Activated T-cell treated with anti-CD3 and anti-CD28 coated beads, Interleukin-2, amount 50 U/mL, for 72 hours (primary cell): ENCODE measurements at regions not wholly inside any gene's neighbourhood (a gene's known extent, or its start where the extent isn't known, plus 50 kb on each side); places are given as distances from the start of the nearest gene placed in this dataset.
"Not testable (repeated sequence)": the region's sequence is repeated elsewhere in the genome, so short reads cannot be mapped to it uniquely, and the experiment has no call there.

Source experiments
- ATAC-seq, 2 donors: fragments of 150-1000 bp; cut with Tn5 transposase; replicated peaks in 1 of 2; 2 replicates each; pipeline ENCODE4 v1.10.0; 2021; ENCODE audit warnings: moderate library complexity in 2 of 2, mild to moderate bottlenecking in 1 of 2
- DNase-seq, 2 donors: peaks; one replicate each; pipeline ENCODE4 v3.0.0; 2021 to 2022; ENCODE audit warnings: mixed read lengths in 1 of 2
- H3K27ac Mint-ChIP-seq: one replicate; pipeline ENCODE4 v1.8.0; 2022; ENCODE audit warnings: mild to moderate bottlenecking, moderate library complexity, mixed read lengths
- H3K27me3 Mint-ChIP-seq: one replicate; pipeline ENCODE4 v1.8.0; 2022; ENCODE audit warnings: low read depth, mixed read lengths
- H3K36me3 Mint-ChIP-seq, 2 donors: one replicate each; pipeline ENCODE4 v1.8.0; 2022; ENCODE audit warnings: mixed read lengths in 2 of 2, mild to moderate bottlenecking in 1 of 2; ENCODE audit not compliant: insufficient read depth in 2 of 2
- H3K4me1 Mint-ChIP-seq: one replicate; pipeline ENCODE4 v1.8.0; 2022; ENCODE audit warnings: low read depth, mixed read lengths
- H3K4me3 Mint-ChIP-seq, 2 donors: one replicate each; pipeline ENCODE4 v1.8.0; 2022; ENCODE audit warnings: mild to moderate bottlenecking in 2 of 2, mixed read lengths in 2 of 2, moderate library complexity in 2 of 2
- H3K9me3 Mint-ChIP-seq, 2 donors: one replicate each; pipeline ENCODE4 v1.8.0; 2022; ENCODE audit warnings: mixed read lengths in 2 of 2

DNA sequence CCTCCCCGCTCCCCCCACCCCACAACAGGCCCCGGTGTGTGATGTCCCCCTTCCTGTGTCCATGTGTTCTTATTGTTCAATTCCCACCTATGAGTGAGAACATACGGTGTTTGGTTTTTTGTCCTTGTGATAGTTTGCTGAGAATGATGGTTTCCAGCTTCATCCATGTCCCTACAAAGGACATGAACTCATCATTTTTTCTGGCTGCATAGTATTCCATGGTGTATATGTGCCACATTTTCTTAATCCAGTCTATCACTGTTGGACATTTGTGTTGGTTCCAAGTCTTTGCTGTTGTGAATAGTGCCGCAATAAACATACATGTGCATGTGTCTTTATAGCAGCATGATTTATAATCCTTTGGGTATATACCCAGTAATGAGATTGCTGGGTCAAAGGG is 104.3 kb downstream of the MTPN start:
- not testable (repeated sequence) for H3K9me3 Mint-ChIP-seq, DNase-seq, H3K4me3 Mint-ChIP-seq, H3K36me3 Mint-ChIP-seq, ATAC-seq, H3K27me3 Mint-ChIP-seq, H3K4me1 Mint-ChIP-seq, H3K27ac Mint-ChIP-seq

DNA sequence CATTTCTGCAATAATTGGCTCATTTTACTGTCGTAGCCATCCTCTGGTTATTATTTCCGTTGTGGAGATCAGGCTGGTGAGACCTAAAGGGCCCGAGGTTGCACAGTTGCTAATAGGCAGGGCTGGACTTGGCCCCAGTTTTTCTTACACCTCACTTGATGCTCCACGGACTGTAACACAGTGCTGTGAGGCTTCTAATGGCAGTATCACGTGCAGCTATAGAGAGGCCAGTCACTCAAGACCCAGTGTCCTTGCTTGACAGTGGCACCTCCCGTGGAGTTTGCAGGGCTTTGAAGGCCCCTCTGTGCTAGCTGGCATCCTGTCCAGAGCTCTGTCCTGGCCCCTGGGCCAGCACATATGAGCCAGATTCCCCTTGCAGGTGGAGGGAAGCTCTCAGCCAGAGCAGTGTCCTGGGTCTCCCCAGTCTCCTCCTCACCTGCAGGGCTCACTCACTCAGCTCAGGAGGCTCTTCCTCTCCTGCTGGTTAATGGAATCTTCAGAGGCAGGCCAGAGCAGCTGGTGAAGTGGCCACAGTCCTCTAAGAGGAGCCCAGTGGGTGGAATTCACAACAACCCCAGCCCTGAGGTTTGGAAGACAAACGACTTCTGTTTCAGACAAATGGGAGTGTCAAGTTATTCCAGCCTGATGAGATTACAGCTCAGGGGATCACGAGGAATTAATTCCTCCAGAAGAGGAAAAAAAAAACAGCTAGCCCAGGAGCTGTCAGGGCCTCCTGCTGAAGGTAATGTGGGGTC is 114.2 kb upstream of the FAM180A start:
- Mint-ChIP-seq H3K4me3 (no peak overlapping the region), H3K9me3 (peaks cover 1 to 2% of the 10 kb centered on the region in 2 donors), H3K36me3 (no peaks in the 10 kb centered on the region), H3K27me3 (no peaks in the 10 kb centered on the region), H3K4me1 (no peaks in the 10 kb centered on the region), H3K27ac (no peak overlapping the region)
- no peak for ATAC-seq
- DNase-seq, result no peak

DNA sequence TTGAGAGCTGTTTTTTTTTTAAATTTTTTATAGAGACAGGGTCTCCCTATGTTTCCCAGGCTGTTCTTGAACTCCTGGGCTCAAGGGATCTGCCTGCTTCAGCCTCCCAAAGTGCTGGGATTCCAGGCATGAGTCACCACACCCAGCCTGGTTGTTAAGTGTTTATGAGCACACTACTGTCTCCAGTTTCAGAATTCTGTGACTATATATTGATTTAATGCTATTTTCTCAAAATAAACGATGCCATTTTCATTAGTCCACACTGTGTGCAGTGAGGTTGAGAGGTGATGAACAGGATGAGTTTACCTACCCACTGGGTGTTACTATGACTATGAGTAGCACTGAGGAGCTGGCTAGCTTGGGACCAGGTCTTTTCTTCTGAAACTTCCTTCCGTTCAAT is 110.9 kb upstream of the FAM180A start:
- Mint-ChIP-seq H3K27ac (no peak overlapping the region), H3K27me3 (no peaks in the 10 kb centered on the region), H3K9me3 (peaks cover 1 to 2% of the 10 kb centered on the region in 2 donors), H3K4me1 (no peaks in the 10 kb centered on the region), H3K36me3 (no peaks in the 10 kb centered on the region), H3K4me3 (no peak overlapping the region)
- ATAC-seq (no peak), DNase-seq (no peak)

DNA sequence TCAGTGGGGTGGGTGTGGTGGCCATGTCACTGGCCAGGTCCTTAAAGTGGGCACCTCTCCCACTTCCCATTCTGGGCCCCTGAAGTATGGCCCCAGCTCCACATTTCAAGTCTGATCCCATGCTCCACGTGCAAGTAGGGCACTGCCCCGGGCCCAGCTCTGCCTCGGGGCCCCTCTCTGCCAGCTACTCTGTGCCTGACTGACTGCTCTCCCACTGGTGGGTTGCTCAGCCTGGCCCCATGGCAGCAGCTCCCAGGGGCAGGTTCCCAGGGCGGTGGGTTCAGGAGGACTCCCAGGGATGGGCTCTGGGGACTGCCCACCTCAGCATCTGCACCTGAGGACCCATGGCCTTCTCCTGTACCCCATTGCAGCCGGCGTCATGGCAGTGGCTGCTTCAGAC is 110.2 kb upstream of the FAM180A start:
- Mint-ChIP-seq H3K4me1 (no peaks in the 10 kb centered on the region), H3K9me3 (peaks cover 1 to 2% of the 10 kb centered on the region in 2 donors), H3K4me3 (no peak overlapping the region), H3K27ac (no peak overlapping the region), H3K36me3 (no peaks in the 10 kb centered on the region), H3K27me3 (no peaks in the 10 kb centered on the region)
- no peak for ATAC-seq
- DNase-seq, result no peak

DNA sequence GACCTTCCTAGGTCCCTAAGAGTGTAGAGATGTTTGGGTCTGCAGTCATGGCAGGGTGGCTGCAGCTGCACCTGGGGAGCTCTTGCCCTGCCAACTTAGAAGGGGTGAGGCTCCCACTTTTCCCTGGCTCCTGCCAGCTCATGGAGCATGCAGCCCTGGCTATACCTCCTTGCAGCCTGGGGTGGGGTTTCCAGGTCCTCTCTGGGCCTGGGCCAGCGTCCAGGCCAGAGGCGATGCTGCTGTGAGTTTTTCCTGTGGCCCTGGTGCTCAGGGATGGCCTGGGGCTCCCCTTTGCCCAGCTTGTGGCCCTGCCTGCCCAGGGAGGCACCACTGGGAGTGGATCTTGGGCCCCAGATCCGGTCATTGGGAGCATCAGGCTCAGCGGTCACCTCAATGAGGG is 109.8 kb upstream of the FAM180A start:
- no peak for ATAC-seq
- no peaks in the 10 kb centered on the region for H3K36me3 Mint-ChIP-seq
- peaks cover 1 to 2% of the 10 kb centered on the region in 2 donors for H3K9me3 Mint-ChIP-seq
- DNase-seq, result no peak
- no peak overlapping the region for H3K27ac Mint-ChIP-seq
- H3K4me1 Mint-ChIP-seq, result no peaks in the 10 kb centered on the region
- no peak overlapping the region for H3K4me3 Mint-ChIP-seq
- no peaks in the 10 kb centered on the region for H3K27me3 Mint-ChIP-seq

DNA sequence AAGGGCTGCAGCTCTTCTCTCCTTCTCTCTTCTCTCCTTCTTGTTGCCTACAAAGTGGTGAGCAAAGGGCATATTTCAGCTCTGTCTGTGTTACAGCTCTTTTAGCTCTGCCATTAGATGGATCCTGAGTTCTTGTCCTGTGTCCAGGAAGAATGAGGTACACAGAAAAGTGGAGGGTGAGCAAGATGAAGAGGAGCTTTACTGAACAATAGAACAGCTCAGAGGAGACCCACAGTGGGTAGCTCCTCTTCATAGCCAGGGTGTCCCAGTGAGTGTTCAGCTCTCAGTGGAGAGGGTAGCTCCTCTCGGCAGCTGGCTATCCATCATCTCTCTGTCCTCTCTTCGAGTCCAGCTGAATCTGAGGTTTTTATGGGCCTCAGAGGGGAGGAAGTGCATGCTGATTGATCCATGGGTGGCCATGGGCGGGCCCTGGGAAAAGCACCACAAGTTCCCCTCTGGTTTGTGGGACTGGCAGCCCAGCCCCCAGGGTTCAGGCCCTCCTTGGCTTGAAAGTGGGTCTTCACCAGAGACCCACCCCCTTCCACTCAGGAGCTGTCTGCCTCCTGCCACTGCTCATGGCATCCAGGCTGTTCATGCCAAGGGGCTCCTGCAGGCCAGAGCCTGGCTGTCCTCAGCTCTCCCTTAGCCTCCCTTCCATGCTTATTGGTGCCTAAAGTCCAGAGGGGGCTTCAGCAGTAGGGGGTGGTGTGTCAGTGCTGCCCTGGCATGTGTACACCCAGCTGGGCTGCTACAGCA is 109.1 kb upstream of the FAM180A start:
- H3K36me3 Mint-ChIP-seq, result no peaks in the 10 kb centered on the region
- no peak overlapping the region for H3K27ac Mint-ChIP-seq
- no peaks in the 10 kb centered on the region for H3K4me1 Mint-ChIP-seq
- ATAC-seq (no peak), DNase-seq (no peak)
- H3K4me3 Mint-ChIP-seq, result no peak overlapping the region
- peaks cover 1 to 2% of the 10 kb centered on the region in 2 donors for H3K9me3 Mint-ChIP-seq
- peaks cover under 1% of the 10 kb centered on the region for H3K27me3 Mint-ChIP-seq

DNA sequence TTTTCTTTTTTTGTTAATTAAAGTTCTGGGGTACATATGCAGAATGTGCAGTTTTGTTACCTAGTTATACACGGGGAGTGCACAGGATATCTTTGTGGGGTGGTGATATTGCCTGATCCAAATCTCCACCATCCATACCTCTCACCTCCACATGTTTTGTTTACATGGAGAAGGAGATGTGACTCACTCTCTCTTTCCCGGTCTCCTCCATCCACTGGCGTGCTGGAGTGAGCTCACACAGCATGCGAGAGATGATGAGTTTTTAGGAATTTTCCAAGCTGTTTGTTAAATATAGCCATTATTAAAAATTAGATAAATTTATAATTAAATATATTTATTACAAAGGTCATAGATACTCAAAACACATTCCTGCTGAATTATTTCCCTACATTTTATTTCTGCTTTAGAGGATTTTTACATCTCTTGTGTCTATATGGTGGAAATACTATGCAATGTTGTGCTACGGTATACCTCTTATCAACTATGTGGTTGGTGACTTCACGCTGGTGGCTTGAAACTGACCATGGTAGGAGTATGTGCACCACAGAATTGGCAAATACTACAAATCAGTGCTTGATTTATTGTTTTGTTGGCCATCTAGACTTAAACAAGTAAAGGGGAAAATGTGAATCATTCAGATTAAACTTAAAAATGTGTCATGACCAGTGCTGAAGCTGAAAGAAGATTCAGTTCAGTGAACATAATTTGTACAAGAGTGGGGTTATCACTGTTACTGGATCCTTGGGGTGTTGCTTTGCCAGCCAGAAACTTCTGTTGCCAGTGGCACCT is 107.9 kb upstream of the FAM180A start:
- Mint-ChIP-seq H3K27ac (no peak overlapping the region), H3K9me3 (peaks cover 1 to 2% of the 10 kb centered on the region in 2 donors), H3K36me3 (no peaks in the 10 kb centered on the region), H3K4me3 (no peak overlapping the region), H3K4me1 (no peaks in the 10 kb centered on the region), H3K27me3 (peaks cover 6% of the 10 kb centered on the region)
- DNase-seq, result no peak
- no peak for ATAC-seq

DNA sequence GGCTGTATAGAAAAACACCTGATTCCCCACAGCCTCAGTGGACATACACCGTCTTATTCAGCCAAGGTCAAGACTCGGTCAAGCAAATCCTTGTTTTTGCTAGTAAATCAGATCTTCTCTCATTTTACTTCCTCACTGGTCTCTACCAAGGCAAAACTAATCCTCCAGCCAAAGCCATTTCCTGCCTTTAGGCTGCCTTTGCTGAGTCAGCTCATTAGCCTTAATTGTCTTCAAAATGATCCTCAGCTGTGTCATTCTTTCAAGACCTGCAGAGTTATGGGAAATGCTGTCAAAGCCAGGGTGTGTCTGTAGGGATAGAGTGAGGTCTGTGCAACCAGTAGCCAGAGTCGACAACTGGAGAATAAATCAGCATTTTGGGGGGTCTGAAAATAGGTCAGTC is 107.2 kb upstream of the FAM180A start:
- Mint-ChIP-seq H3K4me3 (no peak overlapping the region), H3K9me3 (peaks cover 0 to 2% of the 10 kb centered on the region in 2 donors), H3K4me1 (no peaks in the 10 kb centered on the region), H3K27ac (no peak overlapping the region), H3K36me3 (no peaks in the 10 kb centered on the region), H3K27me3 (peaks cover 6% of the 10 kb centered on the region)
- ATAC-seq (no peak), DNase-seq (no peak)

DNA sequence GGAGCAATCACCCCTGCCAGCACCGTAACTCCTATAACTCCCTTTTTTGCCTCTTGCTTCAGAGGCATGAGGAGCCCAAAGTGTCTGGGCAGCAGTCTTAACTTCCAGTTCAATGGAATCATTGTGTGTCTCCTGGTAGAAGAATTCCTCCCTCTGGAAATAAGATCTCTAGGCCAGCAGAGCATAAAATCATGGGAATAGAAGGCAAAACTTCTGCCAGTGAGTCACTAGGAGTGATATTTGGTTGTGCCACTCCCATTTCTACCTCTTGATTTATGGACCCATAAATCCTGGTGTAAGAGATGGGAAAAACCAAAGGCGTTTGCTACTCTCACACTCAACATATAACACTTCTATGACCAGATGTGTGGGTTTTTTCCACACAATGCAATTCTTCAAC is 104.9 kb upstream of the FAM180A start:
- no peaks in the 10 kb centered on the region for H3K9me3 Mint-ChIP-seq
- H3K4me3 Mint-ChIP-seq, result no peak overlapping the region
- H3K27me3 Mint-ChIP-seq, result peaks cover 6% of the 10 kb centered on the region
- no peak for DNase-seq
- no peaks in the 10 kb centered on the region for H3K36me3 Mint-ChIP-seq
- H3K4me1 Mint-ChIP-seq, result no peaks in the 10 kb centered on the region
- ATAC-seq, result no peak
- H3K27ac Mint-ChIP-seq, result no peak overlapping the region

DNA sequence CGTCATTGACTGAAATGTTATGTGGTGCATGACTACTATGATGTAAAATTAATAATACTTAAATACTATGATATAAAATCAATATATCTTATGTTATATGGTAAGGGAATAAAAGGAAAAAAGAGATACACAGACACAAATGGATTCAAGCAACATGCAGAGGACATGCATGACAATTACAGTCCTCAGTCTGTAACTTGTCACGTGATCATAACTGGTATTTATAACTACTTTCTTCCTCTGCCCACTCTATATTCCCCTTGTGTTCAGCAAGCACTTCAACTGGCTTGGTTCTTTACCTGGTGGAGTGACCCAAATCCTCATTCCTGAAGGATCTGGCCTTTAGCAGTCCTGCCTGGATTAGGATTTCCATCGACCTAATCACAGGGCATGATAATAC is 104.4 kb upstream of the FAM180A start:
- ATAC-seq, result no peak
- Mint-ChIP-seq H3K9me3 (no peaks in the 10 kb centered on the region), H3K4me1 (no peaks in the 10 kb centered on the region), H3K27ac (no peak overlapping the region), H3K4me3 (no peak overlapping the region), H3K27me3 (peaks cover 6% of the 10 kb centered on the region), H3K36me3 (no peaks in the 10 kb centered on the region)
- no peak for DNase-seq

DNA sequence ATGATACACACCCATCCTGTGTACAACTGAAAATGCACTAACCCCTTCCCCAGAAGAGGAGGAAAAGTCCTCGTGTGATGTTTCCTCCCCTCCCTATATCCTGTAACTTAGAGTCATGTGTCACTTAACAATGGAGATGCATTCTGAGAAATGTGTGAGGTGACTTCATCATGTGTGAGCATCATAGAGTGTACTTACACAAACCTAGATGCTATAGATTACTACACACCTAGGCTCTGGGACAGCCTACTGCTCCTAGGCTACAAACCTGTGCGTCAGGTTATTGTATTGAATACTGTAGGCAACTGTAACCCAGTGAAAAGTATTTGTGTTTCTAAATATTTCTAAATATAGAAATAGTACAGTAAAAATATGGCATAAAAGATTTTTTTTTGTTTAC is 98.6 kb upstream of the FAM180A start:
- Mint-ChIP-seq H3K9me3 (no peaks in the 10 kb centered on the region), H3K27ac (no peak overlapping the region), H3K27me3 (peaks cover 2% of the 10 kb centered on the region), H3K4me1 (peaks cover 9% of the 10 kb centered on the region), H3K4me3 (no peak overlapping the region), H3K36me3 (no peaks in the 10 kb centered on the region)
- no peak for DNase-seq
- peak; percentile 10 to 44 for ATAC-seq

DNA sequence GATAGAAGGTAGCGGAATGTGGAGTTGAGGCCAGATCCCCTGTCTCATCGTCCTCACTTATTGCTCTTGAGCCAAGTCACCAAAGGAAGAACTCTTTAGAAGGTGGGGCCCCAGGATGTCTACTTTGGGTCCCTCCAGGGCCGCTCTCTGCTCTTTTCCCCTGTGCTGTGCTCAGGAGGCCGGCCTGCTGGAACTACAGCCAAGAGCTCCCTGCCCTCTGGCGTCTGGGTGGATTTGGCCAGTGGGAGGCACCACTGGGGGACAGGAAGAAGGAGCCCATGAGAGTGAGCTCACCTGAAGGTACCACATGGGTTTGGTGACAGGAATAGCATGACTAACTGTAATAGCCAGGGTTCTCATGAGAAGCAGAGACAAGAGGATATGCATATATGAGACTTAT is 97.7 kb upstream of the FAM180A start:
- H3K4me1 Mint-ChIP-seq, result peaks cover 9% of the 10 kb centered on the region
- H3K9me3 Mint-ChIP-seq, result no peaks in the 10 kb centered on the region
- H3K27ac Mint-ChIP-seq, result no peak overlapping the region
- no peaks in the 10 kb centered on the region for H3K27me3 Mint-ChIP-seq
- H3K36me3 Mint-ChIP-seq, result no peaks in the 10 kb centered on the region
- no peak for ATAC-seq
- H3K4me3 Mint-ChIP-seq, result no peak overlapping the region
- DNase-seq, result no peak

DNA sequence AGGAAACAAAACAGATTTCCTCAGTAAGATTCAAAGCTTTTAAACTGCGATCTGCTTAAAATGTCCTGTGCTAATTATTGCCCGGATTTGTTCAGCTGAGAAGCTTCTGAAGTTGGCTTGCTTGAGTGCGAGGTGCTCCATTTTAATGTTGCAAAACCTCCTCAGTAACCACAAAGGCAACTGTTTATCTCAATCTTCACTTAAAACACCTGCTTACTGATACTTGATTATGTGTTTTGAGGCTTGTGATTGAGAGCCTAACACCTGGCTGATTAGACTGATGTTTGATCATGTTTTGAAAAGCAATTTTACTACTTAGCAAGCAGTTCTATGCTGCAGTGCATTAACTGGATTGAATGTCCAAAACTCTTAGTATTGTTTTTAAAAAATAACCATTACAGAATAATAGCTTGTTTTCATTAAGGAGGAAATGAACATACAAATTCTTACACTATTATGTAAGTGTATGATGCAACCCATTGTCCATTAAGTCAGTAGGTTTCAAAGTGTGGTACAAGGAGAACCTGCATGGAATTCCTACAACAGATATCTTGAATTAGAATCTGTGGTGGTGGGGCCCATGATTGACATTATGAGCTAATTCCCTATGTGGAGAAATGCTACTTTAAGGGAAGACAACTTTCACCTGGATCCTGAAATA is 96.9 kb upstream of the FAM180A start:
- H3K36me3 Mint-ChIP-seq, result no peaks in the 10 kb centered on the region
- peaks cover 9% of the 10 kb centered on the region for H3K4me1 Mint-ChIP-seq
- no peak overlapping the region for H3K4me3 Mint-ChIP-seq
- DNase-seq (no peak), ATAC-seq (no peak)
- H3K9me3 Mint-ChIP-seq, result no peaks in the 10 kb centered on the region
- H3K27ac Mint-ChIP-seq, result no peak overlapping the region
- H3K27me3 Mint-ChIP-seq, result no peaks in the 10 kb centered on the region
